PC-3 (cell line): ENCODE measurements at regions not wholly inside any gene's neighbourhood (a gene's known extent, or its start where the extent isn't known, plus 50 kb on each side); places are given as distances from the start of the nearest gene placed in this dataset.

ENCODE experiments used
- ATAC-seq: fragments of 200-7000 bp; cut with Tn5 transposase; 2 replicates; pipeline ENCODE4 v1.9.1; 2020; ENCODE audit warnings: mild to moderate bottlenecking, moderate library complexity
- BruUV-seq: library from RNA; stranded (reverse); fragments of 400-500 nt; replicated peaks from 2 replicates; lab custom pipeline; 2021; lab: Mats Ljungman, UMichigan
- CTCF ChIA-PET: fragments of 300-600 bp; sonication (Branson Sonifier 250); formaldehyde crosslinking; loops from one replicate; lab custom pipeline; 2022; ENCODE audit warnings: antibody characterized with exemption; lab: Charles Lee
- POLR2A ChIA-PET: fragments of 300-600 bp; sonication (Branson Sonifier 250); formaldehyde crosslinking; loops from one replicate; lab custom pipeline; 2022; ENCODE audit warnings: antibody characterized with exemption; ENCODE audit not compliant: unreplicated experiment; lab: Charles Lee
- DNase-seq: peaks from one replicate; pipeline ENCODE4 v3.0.0-alpha.2; 2015
- H2AFZ ChIP-seq: fragments of 300-600 bp; sonication (generic); 2 replicates; pipeline ENCODE4 v1.6.0; 2016; ENCODE audit warnings: antibody characterized with exemption, low read length
- H3F3A ChIP-seq: fragments of 300-600 bp; sonication (generic); one replicate; pipeline ENCODE4 v1.6.0; 2017; ENCODE audit warnings: antibody characterized with exemption, low read length, control low read depth, mild to moderate bottlenecking; ENCODE audit not compliant: unreplicated experiment
- H3K27ac ChIP-seq: fragments of 300-600 bp; sonication (generic); 2 replicates; pipeline ENCODE4 v1.5.1; 2016; ENCODE audit warnings: mild to moderate bottlenecking, low read length
- H3K27me3 ChIP-seq: fragments of 300-600 bp; sonication (generic); 2 replicates; pipeline ENCODE4 v1.6.1; 2016; ENCODE audit warnings: low read length, mixed read lengths
- H3K36me3 ChIP-seq: fragments of 300-600 bp; sonication (generic); 2 replicates; pipeline ENCODE4 v1.6.1; 2016; ENCODE audit warnings: low read depth, mixed run types, low read length, mixed read lengths
- H3K4me1 ChIP-seq: fragments of 300-600 bp; sonication (generic); 2 replicates; pipeline ENCODE4 v1.5.1; 2016; ENCODE audit warnings: low read length; ENCODE audit not compliant: insufficient read depth
- H3K4me2 ChIP-seq: fragments of 300-600 bp; sonication (generic); 2 replicates; pipeline ENCODE4 v1.6.0; 2016; ENCODE audit warnings: low read length
- H3K4me3 ChIP-seq: fragments of 300-600 bp; sonication (generic); 2 replicates; pipeline ENCODE4 v1.5.1; 2016; ENCODE audit warnings: mild to moderate bottlenecking, low read length, mixed read lengths
- H3K79me2 ChIP-seq: fragments of 300-600 bp; sonication (generic); 2 replicates; pipeline ENCODE4 v1.6.1; 2017; ENCODE audit warnings: low read length, mixed read lengths
- H3K9ac ChIP-seq: fragments of 300-600 bp; sonication (generic); 2 replicates; pipeline ENCODE4 v1.6.0; 2016; ENCODE audit warnings: mild to moderate bottlenecking, low read length
- H3K9me2 ChIP-seq: fragments of 300-600 bp; sonication (generic); replicated peaks from 2 replicates; pipeline ENCODE4 v1.6.1; 2016; ENCODE audit warnings: mixed run types, low read length, mixed read lengths
- H3K9me3 ChIP-seq: fragments of 300-600 bp; sonication (generic); 2 replicates; pipeline ENCODE4 v1.6.1; 2016; ENCODE audit warnings: low read length, mixed read lengths
- H4K20me1 ChIP-seq: fragments of 300-600 bp; sonication (generic); 2 replicates; pipeline ENCODE4 v1.6.1; 2016; ENCODE audit warnings: low read length, mixed read lengths
- EZH2 ChIP-seq: fragments of 300-600 bp; sonication (generic); IDR thresholded peaks from one replicate; pipeline ENCODE4 v1.6.1; 2017; ENCODE audit warnings: antibody characterized with exemption, mild to moderate bottlenecking, low read length; ENCODE audit not compliant: unreplicated experiment
- EZH2phosphoT487 ChIP-seq: fragments of 300-600 bp; sonication (generic); IDR thresholded peaks from 2 replicates; pipeline ENCODE4 v1.6.1; 2018; ENCODE audit warnings: mild to moderate bottlenecking, antibody characterized with exemption, low read length, borderline replicate concordance
- intact Hi-C: fragments of 100-400 bp; cut with micrococcal nuclease; formaldehyde crosslinking; loops from 2 replicates; pipeline ENCODE4 v1.9.0; 2023
- TF ChIP-seq, protein P1 (sequence below): fragments of 300-600 bp; sonication (generic); conservative IDR thresholded peaks from 2 replicates; pipeline ENCODE4 v1.5.1; 2017; ENCODE audit warnings: antibody characterized with exemption, low read depth, mild to moderate bottlenecking, low read length

DNA sequence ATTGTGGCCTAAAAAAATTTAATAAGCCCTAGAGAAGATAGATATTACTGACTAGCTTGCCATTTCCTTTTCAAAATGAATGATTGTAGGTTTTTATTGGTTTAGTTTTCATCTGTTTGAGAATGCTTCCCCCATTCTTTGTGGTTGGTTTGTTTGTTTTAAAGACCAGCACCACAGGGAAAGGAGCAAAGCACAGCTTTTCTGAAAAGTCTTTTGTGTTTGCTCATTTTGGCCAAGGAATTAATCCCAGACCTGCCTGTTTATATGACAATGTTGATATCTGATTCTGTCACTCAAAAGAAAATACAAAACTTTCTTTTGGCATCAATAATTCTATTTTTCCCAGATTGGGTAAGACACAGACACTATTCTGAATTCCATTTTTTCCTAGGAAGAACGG is 312.5 kb upstream of the FLRT2 start:
- Histone ChIP-seq H3K4me1 (no peaks in the 10 kb centered on the region; the same call in 1 of the 2 replicates), H3K27ac (peak overlapping the region; percentile 14; the same call in 1 of the 2 replicates), H3K79me2 (no peaks in the 10 kb centered on the region), H3K4me2 (no peak overlapping the region), H3K27me3 (no peaks in the 10 kb centered on the region), H3K9me2 (no peaks in the 10 kb centered on the region), H3K9ac (no peak overlapping the region), H3F3A (no peaks in the 10 kb centered on the region), H3K9me3 (0 out of 2 replicates have a peak, but pooled peaks cover 3% of the 10 kb centered on the region), H2AFZ (no peak overlapping the region), H3K36me3 (no peaks in the 10 kb centered on the region), H4K20me1 (no peaks in the 10 kb centered on the region), H3K4me3 (no peak overlapping the region)
- TF ChIP-seq, protein P1, sequence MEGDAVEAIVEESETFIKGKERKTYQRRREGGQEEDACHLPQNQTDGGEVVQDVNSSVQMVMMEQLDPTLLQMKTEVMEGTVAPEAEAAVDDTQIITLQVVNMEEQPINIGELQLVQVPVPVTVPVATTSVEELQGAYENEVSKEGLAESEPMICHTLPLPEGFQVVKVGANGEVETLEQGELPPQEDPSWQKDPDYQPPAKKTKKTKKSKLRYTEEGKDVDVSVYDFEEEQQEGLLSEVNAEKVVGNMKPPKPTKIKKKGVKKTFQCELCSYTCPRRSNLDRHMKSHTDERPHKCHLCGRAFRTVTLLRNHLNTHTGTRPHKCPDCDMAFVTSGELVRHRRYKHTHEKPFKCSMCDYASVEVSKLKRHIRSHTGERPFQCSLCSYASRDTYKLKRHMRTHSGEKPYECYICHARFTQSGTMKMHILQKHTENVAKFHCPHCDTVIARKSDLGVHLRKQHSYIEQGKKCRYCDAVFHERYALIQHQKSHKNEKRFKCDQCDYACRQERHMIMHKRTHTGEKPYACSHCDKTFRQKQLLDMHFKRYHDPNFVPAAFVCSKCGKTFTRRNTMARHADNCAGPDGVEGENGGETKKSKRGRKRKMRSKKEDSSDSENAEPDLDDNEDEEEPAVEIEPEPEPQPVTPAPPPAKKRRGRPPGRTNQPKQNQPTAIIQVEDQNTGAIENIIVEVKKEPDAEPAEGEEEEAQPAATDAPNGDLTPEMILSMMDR = no peak
- TF ChIP-seq EZH2 = no peak
- no peak for TF ChIP-seq EZH2phosphoT487
- ATAC-seq (no peak), DNase-seq (peak; percentile 42)
- POLR2A ChIA-PET = no interaction called here
- BruUV-seq = no TSS peak
- intact Hi-C loops = no loop called here
- CTCF ChIA-PET = no interaction called here

DNA sequence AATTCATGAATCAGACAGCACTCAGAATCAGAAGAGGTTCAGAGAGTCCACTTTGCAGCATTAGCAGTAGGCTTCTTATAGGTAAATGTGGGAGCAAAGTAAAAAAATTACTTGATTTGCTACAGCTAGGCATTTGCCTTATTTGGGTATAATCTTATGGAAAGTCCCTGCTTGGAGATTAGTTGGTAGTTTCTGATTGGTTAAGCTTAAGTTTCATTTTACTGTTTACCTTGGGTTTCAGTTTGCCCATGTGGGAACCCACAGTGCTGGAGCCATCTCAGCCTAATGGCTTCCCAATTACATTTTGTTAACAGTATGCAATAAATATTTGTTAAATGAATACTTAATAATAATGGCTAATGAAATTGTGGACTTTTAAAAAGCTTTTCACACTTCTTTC is 311.0 kb upstream of the FLRT2 start:
- no peaks in the 10 kb centered on the region for H3K27me3 ChIP-seq
- no peak for ATAC-seq
- TF ChIP-seq EZH2phosphoT487 (no peak), EZH2 (no peak)
- TF ChIP-seq, protein P1 = no peak
- ChIA-PET CTCF (no interaction called here), POLR2A (no interaction called here)
- no peak overlapping the region for H2AFZ ChIP-seq
- no peak for DNase-seq
- H4K20me1 ChIP-seq = no peaks in the 10 kb centered on the region
- no peak overlapping the region for H3K27ac ChIP-seq
- no peaks in the 10 kb centered on the region for H3K9me2 ChIP-seq
- no peaks in the 10 kb centered on the region for H3K79me2 ChIP-seq
- no peak overlapping the region for H3K9ac ChIP-seq
- H3K4me1 ChIP-seq = no peaks in the 10 kb centered on the region; the same call in 1 of the 2 replicates
- H3K9me3 ChIP-seq = 0 out of 2 replicates have a peak, but pooled peaks cover 3% of the 10 kb centered on the region
- no peak overlapping the region for H3K4me2 ChIP-seq
- BruUV-seq = no TSS peak
- intact Hi-C loops = no loop called here
- H3K36me3 ChIP-seq = no peaks in the 10 kb centered on the region
- H3F3A ChIP-seq = no peaks in the 10 kb centered on the region
- no peak overlapping the region for H3K4me3 ChIP-seq

DNA sequence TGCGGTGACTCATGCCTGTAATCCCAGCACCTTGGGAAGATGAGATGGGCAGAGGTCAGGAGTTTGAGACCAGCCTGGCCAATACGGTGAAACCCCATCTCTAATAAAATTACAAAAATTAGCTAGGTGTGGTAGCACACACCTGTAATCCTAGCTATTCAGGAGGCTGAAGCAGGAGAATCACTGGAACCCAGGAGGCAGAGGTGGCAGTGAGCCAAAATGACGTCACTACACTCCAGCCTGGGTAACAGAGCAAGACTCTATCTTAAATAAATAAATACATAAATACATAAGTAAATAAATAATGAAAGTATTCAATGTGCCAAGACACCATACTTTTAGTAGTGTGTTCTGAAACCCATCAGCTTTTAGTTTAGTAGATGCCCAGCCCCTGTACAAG is 308.1 kb upstream of the FLRT2 start:
- no peak overlapping the region for H2AFZ ChIP-seq
- H3K9ac ChIP-seq = no peak overlapping the region
- no peaks in the 10 kb centered on the region for H3K36me3 ChIP-seq
- no peaks in the 10 kb centered on the region; the same call in 1 of the 2 replicates for H3K4me1 ChIP-seq
- H3K9me3 ChIP-seq = no peaks in the 10 kb centered on the region
- H3K4me2 ChIP-seq = no peak overlapping the region
- ChIA-PET CTCF (no interaction called here), POLR2A (no interaction called here)
- intact Hi-C loops = no loop called here
- H3K9me2 ChIP-seq = no peaks in the 10 kb centered on the region
- H3K4me3 ChIP-seq = no peak overlapping the region
- TF ChIP-seq, protein P1 = no peak
- no peak for TF ChIP-seq EZH2phosphoT487
- no peak for TF ChIP-seq EZH2
- H3F3A ChIP-seq = no peaks in the 10 kb centered on the region
- H4K20me1 ChIP-seq = no peaks in the 10 kb centered on the region
- H3K27me3 ChIP-seq = no peaks in the 10 kb centered on the region
- H3K27ac ChIP-seq = no peak overlapping the region
- DNase-seq (no peak), ATAC-seq (no peak)
- BruUV-seq = no TSS peak
- no peaks in the 10 kb centered on the region for H3K79me2 ChIP-seq
